NT2/D1 (cell line): ENCODE measurements at regions not wholly inside any gene's neighbourhood (a gene's known extent, or its start where the extent isn't known, plus 50 kb on each side); places are given as distances from the start of the nearest gene placed in this dataset.

Source experiments
- SUZ12 ChIP-seq: IDR thresholded peaks from 2 replicates; pipeline ENCODE4 v1.6.1; 2011; ENCODE audit not compliant: insufficient read length, insufficient read depth; ENCODE audit errors: extremely low read depth
- YY1 ChIP-seq: IDR thresholded peaks from 2 replicates; pipeline ENCODE4 v1.6.1; 2011; ENCODE audit not compliant: insufficient read length, insufficient read depth
- ZNF274 ChIP-seq: IDR thresholded peaks from 2 replicates; pipeline ENCODE4 v1.6.1; 2011; ENCODE audit warnings: mild to moderate bottlenecking, low read depth, low read length

DNA sequence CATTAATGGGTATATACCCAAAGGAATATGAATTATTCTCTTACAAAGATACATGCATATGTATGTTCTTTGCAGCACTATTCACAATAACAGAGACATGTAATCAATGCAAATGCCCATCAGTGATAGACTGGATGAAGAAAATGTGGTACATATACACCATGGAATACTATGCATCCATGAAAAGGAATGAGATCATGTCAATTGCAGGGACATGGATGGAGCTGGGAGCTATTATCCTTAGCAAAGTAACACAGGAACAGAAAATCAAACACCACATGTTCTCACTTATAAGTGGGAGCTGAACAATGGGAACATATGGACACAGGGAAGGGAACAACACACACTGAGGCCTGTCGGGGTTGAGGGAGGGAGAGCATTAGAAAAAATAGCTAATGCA is 141.1 kb upstream of the HS3ST4 start:
- TF ChIP-seq ZNF274 (no peak), YY1 (no peak), SUZ12 (no peak)
